Keratinocyte (primary cell): ENCODE measurements at regions not wholly inside any gene's neighbourhood (a gene's known extent, or its start where the extent isn't known, plus 50 kb on each side); places are given as distances from the start of the nearest gene placed in this dataset.

Experiments
- DNase-seq: peaks from one replicate; pipeline ENCODE4 v3.0.0-alpha.2; 2011; ENCODE audit warnings: low read depth, missing footprints, low spot score
- FAIRE-seq: peaks from 2 replicates; lab custom pipeline; 2011; peaks lifted over from hg19 to GRCh38; lab: Jason Lieb, UNC
- H2AFZ ChIP-seq: 2 replicates; pipeline ENCODE4 v1.6.0; 2012; ENCODE audit warnings: low read length, control low read depth, inconsistent platforms; ENCODE audit not compliant: control insufficient read depth
- H3K27ac ChIP-seq: 2 replicates; pipeline ENCODE4 v1.5.1; 2011; ENCODE audit warnings: low read length; ENCODE audit not compliant: control insufficient read depth, insufficient read depth
- H3K27me3 ChIP-seq: 3 replicates; pipeline ENCODE4 v1.6.0; 2011; ENCODE audit warnings: low read length; ENCODE audit not compliant: control insufficient read depth, insufficient read depth; ENCODE audit errors: extremely low read depth
- H3K36me3 ChIP-seq, 2 experiments: 2 replicates in 1 of 2; 3 replicates in 1 of 2; pipeline ENCODE4 v1.5.1; 2011; ENCODE audit warnings: low read length in 2 of 2, mild to moderate bottlenecking in 1 of 2; ENCODE audit not compliant: control insufficient read depth in 2 of 2, insufficient read depth in 2 of 2; ENCODE audit errors: extremely low read depth in 1 of 2
- H3K4me1 ChIP-seq: 3 replicates; pipeline ENCODE4 v1.5.1; 2011; ENCODE audit warnings: low read length; ENCODE audit not compliant: control insufficient read depth, insufficient read depth; ENCODE audit errors: extremely low read depth
- H3K4me2 ChIP-seq: 3 replicates; pipeline ENCODE4 v1.6.0; 2011; ENCODE audit warnings: low read depth, low read length; ENCODE audit not compliant: control insufficient read depth, insufficient read depth; ENCODE audit errors: extremely low read depth
- H3K4me3 ChIP-seq, 3 experiments: fragments of 200-600 bp in 1 of 3; sonication (generic) in 1 of 3; 2 replicates in 2 of 3; 3 replicates in 1 of 3; pipeline ENCODE4 v1.5.1; 2011 to 2016; ENCODE audit warnings: low read length in 3 of 3, mild to moderate bottlenecking in 3 of 3, control low read depth in 2 of 3, inconsistent platforms in 1 of 3, low read depth in 1 of 3, mixed read lengths in 1 of 3, mixed run types in 1 of 3, moderate library complexity in 1 of 3; ENCODE audit not compliant: control insufficient read depth in 2 of 3, insufficient read depth in 2 of 3; ENCODE audit errors: extremely low read depth in 1 of 3
- H3K79me2 ChIP-seq: 2 replicates; pipeline ENCODE4 v1.6.0; 2012; ENCODE audit warnings: low read length; ENCODE audit not compliant: control insufficient read depth, insufficient read depth
- H3K9ac ChIP-seq: 3 replicates; pipeline ENCODE4 v1.6.0; 2011; ENCODE audit warnings: low read length; ENCODE audit not compliant: control insufficient read depth, insufficient read depth; ENCODE audit errors: extremely low read depth
- H3K9me1 ChIP-seq: 3 replicates; pipeline ENCODE4 v1.6.0; 2011; ENCODE audit warnings: low read length; ENCODE audit not compliant: control insufficient read depth, insufficient read depth; ENCODE audit errors: extremely low read depth
- H3K9me3 ChIP-seq: 2 replicates; pipeline ENCODE4 v1.5.1; 2012; ENCODE audit warnings: low read depth, low read length; ENCODE audit not compliant: control insufficient read depth
- H4K20me1 ChIP-seq: 3 replicates; pipeline ENCODE4 v1.6.0; 2011; ENCODE audit warnings: low read length; ENCODE audit not compliant: control insufficient read depth, insufficient read depth; ENCODE audit errors: extremely low read depth
- EZH2 ChIP-seq: IDR thresholded peaks from one replicate; pipeline ENCODE4 v1.6.1; 2012; ENCODE audit warnings: inconsistent platforms, mild to moderate bottlenecking, low read length, moderate library complexity
- dilution Hi-C: fragments of 300-500 bp; cut with MboI; formaldehyde crosslinking; loops from one replicate; pipeline ENCODE4 v1.7.0; 2020; ENCODE audit warnings: low sequenced_read_pairs; ENCODE audit not compliant: extremely low pct_ligation_motif_present
- TF ChIP-seq, protein P1 (sequence below), 3 experiments: IDR thresholded peaks in 1 of 3; conservative IDR thresholded peaks in 1 of 3; optimal IDR thresholded peaks in 1 of 3; 2 replicates in 2 of 3; 3 replicates in 1 of 3; pipeline versions ENCODE3 to v1.5.1; 2011; ENCODE audit warnings: low read length in 3 of 3, mild to moderate bottlenecking in 3 of 3, moderate library complexity in 2 of 3, control low read depth in 1 of 3, inconsistent platforms in 1 of 3; ENCODE audit not compliant: insufficient read depth in 2 of 3; ENCODE audit errors: extremely low read depth in 1 of 3

GRCh38 chr3:73134034-73134433 lies 72.6 kb downstream of the EBLN2 start:
- Histone ChIP-seq H3K36me3 (no peaks in the 10 kb centered on the region), H3K27ac (no peak overlapping the region), H3K4me1 (no peaks in the 10 kb centered on the region), H3K79me2 (no peaks in the 10 kb centered on the region), H2AFZ (no peak overlapping the region), H3K27me3 (no peaks in the 10 kb centered on the region), H3K4me3 (no peak overlapping the region), H3K4me2 (no peak overlapping the region), H3K9me3 (no peaks in the 10 kb centered on the region), H3K9me1 (no peaks in the 10 kb centered on the region), H4K20me1 (no peaks in the 10 kb centered on the region), H3K9ac (no peak overlapping the region)
- FAIRE-seq (no peak), DNase-seq (no peak)
- TF ChIP-seq, protein P1, sequence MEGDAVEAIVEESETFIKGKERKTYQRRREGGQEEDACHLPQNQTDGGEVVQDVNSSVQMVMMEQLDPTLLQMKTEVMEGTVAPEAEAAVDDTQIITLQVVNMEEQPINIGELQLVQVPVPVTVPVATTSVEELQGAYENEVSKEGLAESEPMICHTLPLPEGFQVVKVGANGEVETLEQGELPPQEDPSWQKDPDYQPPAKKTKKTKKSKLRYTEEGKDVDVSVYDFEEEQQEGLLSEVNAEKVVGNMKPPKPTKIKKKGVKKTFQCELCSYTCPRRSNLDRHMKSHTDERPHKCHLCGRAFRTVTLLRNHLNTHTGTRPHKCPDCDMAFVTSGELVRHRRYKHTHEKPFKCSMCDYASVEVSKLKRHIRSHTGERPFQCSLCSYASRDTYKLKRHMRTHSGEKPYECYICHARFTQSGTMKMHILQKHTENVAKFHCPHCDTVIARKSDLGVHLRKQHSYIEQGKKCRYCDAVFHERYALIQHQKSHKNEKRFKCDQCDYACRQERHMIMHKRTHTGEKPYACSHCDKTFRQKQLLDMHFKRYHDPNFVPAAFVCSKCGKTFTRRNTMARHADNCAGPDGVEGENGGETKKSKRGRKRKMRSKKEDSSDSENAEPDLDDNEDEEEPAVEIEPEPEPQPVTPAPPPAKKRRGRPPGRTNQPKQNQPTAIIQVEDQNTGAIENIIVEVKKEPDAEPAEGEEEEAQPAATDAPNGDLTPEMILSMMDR (optimal IDR thresholded peaks at IDR 0.05 in 1 of 3, IDR thresholded peaks at IDR 0.05 in 1 of 3, conservative IDR thresholded peaks at IDR 0.05 in 1 of 3; ENCODE audit: extremely low read depth in 1 of 3, insufficient read depth in 2 of 3, low read length in 3 of 3), result no peak
- no peak for TF ChIP-seq EZH2
- dilution Hi-C loops, result no loop called here

DNA sequence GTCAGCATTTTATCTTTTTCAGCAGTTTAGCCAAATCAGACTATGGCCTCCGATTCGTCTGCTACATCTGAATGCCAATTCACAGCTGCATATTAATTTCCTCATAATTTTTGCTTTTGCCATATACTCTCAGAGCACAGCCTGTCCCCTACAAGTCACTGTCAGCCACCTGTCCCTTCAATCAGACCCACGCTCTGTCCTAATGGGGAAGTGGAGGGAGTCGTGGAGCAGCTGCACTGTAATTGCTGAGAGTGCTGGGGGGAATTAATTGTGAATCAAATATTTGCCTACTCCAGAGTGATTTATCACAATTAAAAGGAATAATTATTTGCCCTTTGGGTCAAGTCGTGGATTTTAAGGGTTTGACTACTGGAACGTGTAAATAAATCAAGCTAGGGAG lies 75.5 kb downstream of the EBLN2 start:
- dilution Hi-C loops, result no loop called here
- no peak for FAIRE-seq

More for the DNA sequence above, 75.5 kb downstream of the EBLN2 start:
- Histone ChIP-seq H3K9me1 (no peaks in the 10 kb centered on the region), H4K20me1 (no peaks in the 10 kb centered on the region), H3K4me3 (no peak overlapping the region), H3K79me2 (no peaks in the 10 kb centered on the region), H3K4me2 (no peak overlapping the region), H3K9ac (no peak overlapping the region), H3K9me3 (no peaks in the 10 kb centered on the region), H3K4me1 (no peaks in the 10 kb centered on the region), H3K27ac (no peak overlapping the region), H3K27me3 (no peaks in the 10 kb centered on the region), H3K36me3 (no peaks in the 10 kb centered on the region), H2AFZ (no peak overlapping the region)
- TF ChIP-seq, protein P1 (optimal IDR thresholded peaks at IDR 0.05 in 1 of 3, IDR thresholded peaks at IDR 0.05 in 1 of 3, conservative IDR thresholded peaks at IDR 0.05 in 1 of 3; ENCODE audit: extremely low read depth in 1 of 3, insufficient read depth in 2 of 3, low read length in 3 of 3), result no peak
- DNase-seq, result no peak
